DOHH2 (cell line): ENCODE measurements at regions not wholly inside any gene's neighbourhood (a gene's known extent, or its start where the extent isn't known, plus 50 kb on each side); places are given as distances from the start of the nearest gene placed in this dataset.

ENCODE experiments used
- H3F3A ChIP-seq: fragments of 200-600 bp; sonication (generic), shearing (Covaris generic); 2 replicates; pipeline ENCODE4 v1.6.0; 2016; ENCODE audit warnings: antibody characterized with exemption, mild to moderate bottlenecking; ENCODE audit not compliant: control insufficient read depth, insufficient read depth
- H3K27ac ChIP-seq: fragments of 200-600 bp; sonication (generic); 2 replicates; pipeline ENCODE4 v1.5.1; 2014; ENCODE audit warnings: low read depth, mild to moderate bottlenecking, low read length, moderate library complexity
- H3K27me3 ChIP-seq: fragments of 200-600 bp; sonication (generic); 2 replicates; pipeline ENCODE4 v1.6.1; 2014; ENCODE audit warnings: mild to moderate bottlenecking, low read length, mixed read lengths; ENCODE audit not compliant: control insufficient read depth
- H3K36me3 ChIP-seq: fragments of 200-600 bp; sonication (generic); 2 replicates; pipeline ENCODE4 v1.6.1; 2014; ENCODE audit warnings: mild to moderate bottlenecking, low read length, moderate library complexity, mixed read lengths; ENCODE audit not compliant: control insufficient read depth
- H3K4me1 ChIP-seq: fragments of 200-600 bp; sonication (generic); 2 replicates; pipeline ENCODE4 v1.6.1; 2014; ENCODE audit warnings: mild to moderate bottlenecking, low read length, mixed read lengths; ENCODE audit not compliant: control insufficient read depth
- H3K4me2 ChIP-seq: fragments of 200-600 bp; sonication (generic); 2 replicates; pipeline ENCODE4 v1.6.0; 2014; ENCODE audit warnings: mild to moderate bottlenecking, low read length, moderate library complexity
- H3K4me3 ChIP-seq: fragments of 200-600 bp; sonication (generic); 2 replicates; pipeline ENCODE4 v1.5.1; 2014; ENCODE audit warnings: mild to moderate bottlenecking, low read length, mixed read lengths
- H3K79me2 ChIP-seq: fragments of 200-600 bp; sonication (generic); 2 replicates; pipeline ENCODE4 v1.6.1; 2014; ENCODE audit warnings: mild to moderate bottlenecking, low read length, mixed read lengths; ENCODE audit not compliant: control insufficient read depth
- H3K9me2 ChIP-seq: fragments of 200-600 bp; sonication (generic); replicated peaks from 2 replicates; pipeline ENCODE4 v1.6.1; 2014; ENCODE audit warnings: mild to moderate bottlenecking, low read length, mixed read lengths; ENCODE audit not compliant: control insufficient read depth
- H3K9me3 ChIP-seq: fragments of 200-600 bp; sonication (generic); 2 replicates; pipeline ENCODE4 v1.6.1; 2014; ENCODE audit warnings: antibody characterized with exemption, low read length, mixed read lengths; ENCODE audit not compliant: control insufficient read depth, insufficient read depth
- H4K20me1 ChIP-seq: fragments of 200-600 bp; sonication (generic); 2 replicates; pipeline ENCODE4 v1.6.0; 2014; ENCODE audit warnings: low read depth, mild to moderate bottlenecking, antibody characterized with exemption, low read length, moderate library complexity; ENCODE audit not compliant: control insufficient read depth, insufficient read depth
- EZH2phosphoT487 ChIP-seq: fragments of 200-600 bp; sonication (generic); IDR thresholded peaks from 2 replicates; pipeline ENCODE4 v1.6.1; 2017; ENCODE audit warnings: borderline replicate concordance, mild to moderate bottlenecking, antibody characterized with exemption, low read length, moderate library complexity, mixed read lengths
- TF ChIP-seq, protein P1 (sequence below): fragments of 200-600 bp; sonication (generic); IDR thresholded peaks from one replicate; pipeline ENCODE4 v1.5.1; 2014; ENCODE audit warnings: antibody characterized with exemption, mild to moderate bottlenecking, low read depth, low read length; ENCODE audit not compliant: poor library complexity, severe bottlenecking

DNA sequence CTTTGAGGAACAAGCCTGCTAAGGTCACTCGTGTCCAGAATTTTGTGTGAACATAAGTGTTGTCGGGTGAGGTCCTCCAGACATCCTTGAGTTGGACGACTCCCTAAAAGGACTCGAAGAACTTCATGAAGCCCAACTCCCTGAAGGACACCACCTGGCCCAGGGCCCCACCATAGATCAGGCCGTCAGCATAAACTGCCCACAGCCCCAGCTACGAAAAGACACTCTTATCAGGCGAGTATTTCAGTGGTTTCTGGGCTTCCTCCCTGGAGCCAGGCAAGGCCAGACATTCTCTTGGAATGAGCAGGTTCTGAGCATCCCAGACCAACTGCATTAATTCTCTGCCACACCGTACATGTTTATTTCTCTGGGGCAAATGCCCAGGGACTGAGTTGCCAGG, 170.1 kb downstream of the IGLL1 start:
- Histone ChIP-seq H3K79me2 (no peaks in the 10 kb centered on the region), H3K4me2 (no peak overlapping the region)

DNA sequence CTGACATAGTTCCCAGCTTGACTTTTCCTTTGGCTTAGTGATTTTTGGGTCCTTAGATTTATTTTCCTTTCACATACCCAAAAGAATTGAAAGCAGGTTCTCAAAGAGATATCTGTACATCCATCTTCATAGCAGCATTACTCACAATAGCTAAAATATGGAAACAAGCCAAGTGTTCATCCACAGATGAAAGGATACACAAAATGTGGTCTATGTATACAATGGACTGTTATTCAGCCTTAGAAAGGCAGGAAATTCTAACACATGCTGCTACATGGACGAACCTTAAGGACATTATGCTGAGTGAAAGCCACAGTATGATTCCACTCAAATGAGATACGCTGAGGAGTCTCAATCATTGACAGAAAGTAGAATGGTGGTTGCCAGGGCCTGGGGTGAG, 171.8 kb downstream of the IGLL1 start:
- Histone ChIP-seq H3K79me2 (no peaks in the 10 kb centered on the region), H3K9me2 (no peaks in the 10 kb centered on the region), H3K9me3 (no peaks in the 10 kb centered on the region), H3K4me2 (no peak overlapping the region), H3K36me3 (no peaks in the 10 kb centered on the region), H3K4me3 (no peak overlapping the region), H3K27ac (no peak overlapping the region), H3F3A (no peaks in the 10 kb centered on the region), H4K20me1 (no peaks in the 10 kb centered on the region), H3K4me1 (peaks cover 6% of the 10 kb centered on the region; the same call in 1 of the 2 replicates), H3K27me3 (0 out of 2 replicates have a peak, but pooled peaks cover 2% of the 10 kb centered on the region)
- TF ChIP-seq, protein P1, sequence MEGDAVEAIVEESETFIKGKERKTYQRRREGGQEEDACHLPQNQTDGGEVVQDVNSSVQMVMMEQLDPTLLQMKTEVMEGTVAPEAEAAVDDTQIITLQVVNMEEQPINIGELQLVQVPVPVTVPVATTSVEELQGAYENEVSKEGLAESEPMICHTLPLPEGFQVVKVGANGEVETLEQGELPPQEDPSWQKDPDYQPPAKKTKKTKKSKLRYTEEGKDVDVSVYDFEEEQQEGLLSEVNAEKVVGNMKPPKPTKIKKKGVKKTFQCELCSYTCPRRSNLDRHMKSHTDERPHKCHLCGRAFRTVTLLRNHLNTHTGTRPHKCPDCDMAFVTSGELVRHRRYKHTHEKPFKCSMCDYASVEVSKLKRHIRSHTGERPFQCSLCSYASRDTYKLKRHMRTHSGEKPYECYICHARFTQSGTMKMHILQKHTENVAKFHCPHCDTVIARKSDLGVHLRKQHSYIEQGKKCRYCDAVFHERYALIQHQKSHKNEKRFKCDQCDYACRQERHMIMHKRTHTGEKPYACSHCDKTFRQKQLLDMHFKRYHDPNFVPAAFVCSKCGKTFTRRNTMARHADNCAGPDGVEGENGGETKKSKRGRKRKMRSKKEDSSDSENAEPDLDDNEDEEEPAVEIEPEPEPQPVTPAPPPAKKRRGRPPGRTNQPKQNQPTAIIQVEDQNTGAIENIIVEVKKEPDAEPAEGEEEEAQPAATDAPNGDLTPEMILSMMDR = no peak
- TF ChIP-seq EZH2phosphoT487 = no peak

More for the DNA sequence above, 170.1 kb downstream of the IGLL1 start:
- Histone ChIP-seq H3K4me1 (peaks cover 6% of the 10 kb centered on the region; the same call in 1 of the 2 replicates), H3K27ac (no peak overlapping the region), H3K4me3 (no peak overlapping the region), H3F3A (no peaks in the 10 kb centered on the region), H3K27me3 (0 out of 2 replicates have a peak, but pooled peaks cover 2% of the 10 kb centered on the region), H3K9me2 (no peaks in the 10 kb centered on the region), H3K36me3 (no peaks in the 10 kb centered on the region), H3K9me3 (no peaks in the 10 kb centered on the region), H4K20me1 (no peaks in the 10 kb centered on the region)
- TF ChIP-seq, protein P1 = no peak
- no peak for TF ChIP-seq EZH2phosphoT487

DNA sequence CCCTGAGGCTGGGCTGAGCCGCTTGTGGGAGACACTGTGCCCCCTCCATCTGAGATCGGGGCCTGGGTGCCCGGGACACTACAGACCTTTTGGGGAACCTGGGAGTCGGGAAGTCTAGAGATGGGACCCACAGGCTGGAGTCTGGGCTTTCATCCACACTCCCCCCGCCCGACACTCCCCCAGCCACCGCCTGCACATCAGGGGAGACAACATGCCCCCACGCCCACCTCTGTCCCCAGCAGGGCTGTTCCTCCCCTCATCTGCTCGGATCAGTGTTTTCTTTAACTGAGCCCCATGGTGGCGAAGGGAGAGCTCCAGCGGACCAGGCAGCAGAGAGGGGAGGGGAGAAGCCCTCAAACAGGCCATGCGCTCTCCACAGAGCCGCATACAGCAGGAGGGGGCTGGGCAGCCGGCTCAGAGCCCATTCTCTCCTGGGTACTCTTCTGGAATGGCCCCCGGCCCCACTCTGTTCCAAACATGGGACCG, 174.7 kb downstream of the IGLL1 start:
- H4K20me1 ChIP-seq = no peaks in the 10 kb centered on the region
- no peak for TF ChIP-seq EZH2phosphoT487
- TF ChIP-seq, protein P1 = no peak
- H3F3A ChIP-seq = no peaks in the 10 kb centered on the region
- H3K27me3 ChIP-seq = no peaks in the 10 kb centered on the region
- peaks cover 4% of the 10 kb centered on the region for H3K4me1 ChIP-seq
- H3K27ac ChIP-seq = no peak overlapping the region
- no peak overlapping the region for H3K4me3 ChIP-seq
- H3K79me2 ChIP-seq = no peaks in the 10 kb centered on the region
- H3K9me3 ChIP-seq = no peaks in the 10 kb centered on the region
- no peaks in the 10 kb centered on the region for H3K36me3 ChIP-seq
- H3K4me2 ChIP-seq = no peak overlapping the region
- no peaks in the 10 kb centered on the region for H3K9me2 ChIP-seq
